K562 (cell line): ENCODE measurements at regions not wholly inside any gene's neighbourhood (a gene's known extent, or its start where the extent isn't known, plus 50 kb on each side); places are given as distances from the start of the nearest gene placed in this dataset.

ENCODE experiments used
- FOS ChIP-seq: IDR thresholded peaks from 3 replicates; pipeline ENCODE4 v1.6.1; 2011; ENCODE audit not compliant: insufficient read length; ENCODE audit errors: extremely low read depth
- REST ChIP-seq, 2 experiments: fragments of 450-650 bp; formaldehyde crosslinking in 1 of 2; IDR thresholded peaks; 2 replicates each; pipeline versions ENCODE4 v1.4.0 to v1.6.1; 2014 to 2020; ENCODE audit warnings: mild to moderate bottlenecking in 2 of 2, borderline replicate concordance in 1 of 2, low read depth in 1 of 2
- RUNX1 ChIP-seq: sonication (generic); IDR thresholded peaks from 2 replicates; pipeline ENCODE4 v1.6.1; 2016; ENCODE audit warnings: antibody characterized with exemption, low read depth
- TFAM ChIP-seq: fragments of 250-450 bp; sonication (Bioruptor Pico); conservative IDR thresholded peaks from 2 replicates; pipeline ENCODE4 v1.5.0; 2021; ENCODE audit warnings: mild to moderate bottlenecking, moderate library complexity
- ZC3H8 ChIP-seq: fragments of 450-650 bp; IDR thresholded peaks from 2 replicates; pipeline ENCODE4 v1.6.1; 2017
- ZNF79 ChIP-seq: fragments of 250-450 bp; sonication (Bioruptor Pico); IDR thresholded peaks from 2 replicates; pipeline ENCODE4 v1.4.0; 2020; ENCODE audit warnings: low read depth, mild to moderate bottlenecking, moderate library complexity
- TF ChIP-seq, protein P1 (sequence below): fragments of 450-650 bp; IDR thresholded peaks from one replicate; pipeline ENCODE4 v1.6.1; 2018; ENCODE audit warnings: mild to moderate bottlenecking, moderate library complexity; ENCODE audit not compliant: partially characterized antibody
- TF ChIP-seq, protein P2 (sequence below): fragments of 450-650 bp; IDR thresholded peaks from 2 replicates; pipeline ENCODE4 v1.6.1; 2017; ENCODE audit warnings: antibody characterized with exemption, mild to moderate bottlenecking
- TF ChIP-seq, protein P3 (sequence below): fragments of 450-650 bp; formaldehyde crosslinking; IDR thresholded peaks from 2 replicates; pipeline ENCODE4 v1.4.0; 2020; ENCODE audit warnings: mild to moderate bottlenecking, moderate library complexity

- TF ChIP-seq REST (IDR thresholded peaks at IDR 0.05; ENCODE audit: borderline replicate concordance) (no peak), REST (CRISPR knock-in tag; IDR thresholded peaks at IDR 0.05; ENCODE audit: low read depth) (no peak), ZC3H8 (no peak), RUNX1 (no peak), FOS (no peak), ZNF79 (CRISPR knock-in tag) (no peak), TFAM (CRISPR knock-in tag) (no peak)
- TF ChIP-seq, protein P1, sequence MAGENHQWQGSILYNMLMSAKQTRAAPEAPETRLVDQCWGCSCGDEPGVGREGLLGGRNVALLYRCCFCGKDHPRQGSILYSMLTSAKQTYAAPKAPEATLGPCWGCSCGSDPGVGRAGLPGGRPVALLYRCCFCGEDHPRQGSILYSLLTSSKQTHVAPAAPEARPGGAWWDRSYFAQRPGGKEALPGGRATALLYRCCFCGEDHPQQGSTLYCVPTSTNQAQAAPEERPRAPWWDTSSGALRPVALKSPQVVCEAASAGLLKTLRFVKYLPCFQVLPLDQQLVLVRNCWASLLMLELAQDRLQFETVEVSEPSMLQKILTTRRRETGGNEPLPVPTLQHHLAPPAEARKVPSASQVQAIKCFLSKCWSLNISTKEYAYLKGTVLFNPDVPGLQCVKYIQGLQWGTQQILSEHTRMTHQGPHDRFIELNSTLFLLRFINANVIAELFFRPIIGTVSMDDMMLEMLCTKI, result no peak
- TF ChIP-seq, protein P2, sequence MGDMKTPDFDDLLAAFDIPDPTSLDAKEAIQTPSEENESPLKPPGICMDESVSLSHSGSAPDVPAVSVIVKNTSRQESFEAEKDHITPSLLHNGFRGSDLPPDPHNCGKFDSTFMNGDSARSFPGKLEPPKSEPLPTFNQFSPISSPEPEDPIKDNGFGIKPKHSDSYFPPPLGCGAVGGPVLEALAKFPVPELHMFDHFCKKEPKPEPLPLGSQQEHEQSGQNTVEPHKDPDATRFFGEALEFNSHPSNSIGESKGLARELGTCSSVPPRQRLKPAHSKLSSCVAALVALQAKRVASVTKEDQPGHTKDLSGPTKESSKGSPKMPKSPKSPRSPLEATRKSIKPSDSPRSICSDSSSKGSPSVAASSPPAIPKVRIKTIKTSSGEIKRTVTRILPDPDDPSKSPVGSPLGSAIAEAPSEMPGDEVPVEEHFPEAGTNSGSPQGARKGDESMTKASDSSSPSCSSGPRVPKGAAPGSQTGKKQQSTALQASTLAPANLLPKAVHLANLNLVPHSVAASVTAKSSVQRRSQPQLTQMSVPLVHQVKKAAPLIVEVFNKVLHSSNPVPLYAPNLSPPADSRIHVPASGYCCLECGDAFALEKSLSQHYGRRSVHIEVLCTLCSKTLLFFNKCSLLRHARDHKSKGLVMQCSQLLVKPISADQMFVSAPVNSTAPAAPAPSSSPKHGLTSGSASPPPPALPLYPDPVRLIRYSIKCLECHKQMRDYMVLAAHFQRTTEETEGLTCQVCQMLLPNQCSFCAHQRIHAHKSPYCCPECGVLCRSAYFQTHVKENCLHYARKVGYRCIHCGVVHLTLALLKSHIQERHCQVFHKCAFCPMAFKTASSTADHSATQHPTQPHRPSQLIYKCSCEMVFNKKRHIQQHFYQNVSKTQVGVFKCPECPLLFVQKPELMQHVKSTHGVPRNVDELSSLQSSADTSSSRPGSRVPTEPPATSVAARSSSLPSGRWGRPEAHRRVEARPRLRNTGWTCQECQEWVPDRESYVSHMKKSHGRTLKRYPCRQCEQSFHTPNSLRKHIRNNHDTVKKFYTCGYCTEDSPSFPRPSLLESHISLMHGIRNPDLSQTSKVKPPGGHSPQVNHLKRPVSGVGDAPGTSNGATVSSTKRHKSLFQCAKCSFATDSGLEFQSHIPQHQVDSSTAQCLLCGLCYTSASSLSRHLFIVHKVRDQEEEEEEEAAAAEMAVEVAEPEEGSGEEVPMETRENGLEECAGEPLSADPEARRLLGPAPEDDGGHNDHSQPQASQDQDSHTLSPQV, result no peak
- TF ChIP-seq, protein P3, sequence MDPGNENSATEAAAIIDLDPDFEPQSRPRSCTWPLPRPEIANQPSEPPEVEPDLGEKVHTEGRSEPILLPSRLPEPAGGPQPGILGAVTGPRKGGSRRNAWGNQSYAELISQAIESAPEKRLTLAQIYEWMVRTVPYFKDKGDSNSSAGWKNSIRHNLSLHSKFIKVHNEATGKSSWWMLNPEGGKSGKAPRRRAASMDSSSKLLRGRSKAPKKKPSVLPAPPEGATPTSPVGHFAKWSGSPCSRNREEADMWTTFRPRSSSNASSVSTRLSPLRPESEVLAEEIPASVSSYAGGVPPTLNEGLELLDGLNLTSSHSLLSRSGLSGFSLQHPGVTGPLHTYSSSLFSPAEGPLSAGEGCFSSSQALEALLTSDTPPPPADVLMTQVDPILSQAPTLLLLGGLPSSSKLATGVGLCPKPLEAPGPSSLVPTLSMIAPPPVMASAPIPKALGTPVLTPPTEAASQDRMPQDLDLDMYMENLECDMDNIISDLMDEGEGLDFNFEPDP (CRISPR knock-in tag), result no peak
These were observed 350.3 kb downstream of the STIM2 start (continued) for GRCh38 chr4:27210956-27211355.
